Lower leg skin (tissue), 4 donors: ENCODE measurements at regions not wholly inside any gene's neighbourhood (a gene's known extent, or its start where the extent isn't known, plus 50 kb on each side); places are given as distances from the start of the nearest gene placed in this dataset.
"Not testable (repeated sequence)": the region's sequence is repeated elsewhere in the genome, so short reads cannot be mapped to it uniquely, and the experiment has no call there.

Experiments
- DNase-seq, 2 donors: peaks; one replicate each; pipeline ENCODE4 v3.0.0-alpha.2; 2019; ENCODE audit warnings: low spot score in 2 of 2
- H3K4me3 ChIP-seq: fragments of 200-600 bp; sonication (generic); 2 replicates; pipeline ENCODE4 v1.5.1; 2017; ENCODE audit warnings: mild to moderate bottlenecking, low read depth; ENCODE audit not compliant: poor library complexity, severe bottlenecking
- POLR2A ChIP-seq, 2 donors: fragments of 450-650 bp; IDR thresholded peaks; one replicate each; pipeline ENCODE4 v1.6.1; 2016 to 2017; ENCODE audit warnings: antibody characterized with exemption in 2 of 2, mild to moderate bottlenecking in 1 of 2, moderate library complexity in 1 of 2
- WGBS, 2 donors: methylation state at CpG; one replicate each; pipeline ENCODE4 v1.1.5; 2018; 5-methylcytosine and 5-hydroxymethylcytosine counted together
- intact Hi-C: fragments of 100-400 bp; cut with DNase I; formaldehyde crosslinking; loops from one replicate; pipeline ENCODE4 v1.15.0; 2023; ENCODE audit warnings: low total_unique reads
- TF ChIP-seq, protein P1 (sequence below), 3 donors: fragments of 450-650 bp; IDR thresholded peaks; one replicate each; pipeline ENCODE4 v1.5.1; 2016; ENCODE audit warnings: antibody characterized with exemption in 3 of 3, mild to moderate bottlenecking in 3 of 3, moderate library complexity in 2 of 3

GRCh38 chr2:35503738-35504199, 851.8 kb upstream of the CRIM1 start:
- no peak for DNase-seq
- WGBS, 2 donors, result 34 to 58% methylated on average over 1 of the region's 1 CpG

GRCh38 chr2:35503311-35503710, 852.3 kb upstream of the CRIM1 start:
- WGBS, 2 donors, result 53 to 60% methylated on average over 3 of the region's 3 CpGs
- no peak for DNase-seq
- no peak overlapping the region for H3K4me3 ChIP-seq
- intact Hi-C loops, result no loop called here
- TF ChIP-seq, protein P1, sequence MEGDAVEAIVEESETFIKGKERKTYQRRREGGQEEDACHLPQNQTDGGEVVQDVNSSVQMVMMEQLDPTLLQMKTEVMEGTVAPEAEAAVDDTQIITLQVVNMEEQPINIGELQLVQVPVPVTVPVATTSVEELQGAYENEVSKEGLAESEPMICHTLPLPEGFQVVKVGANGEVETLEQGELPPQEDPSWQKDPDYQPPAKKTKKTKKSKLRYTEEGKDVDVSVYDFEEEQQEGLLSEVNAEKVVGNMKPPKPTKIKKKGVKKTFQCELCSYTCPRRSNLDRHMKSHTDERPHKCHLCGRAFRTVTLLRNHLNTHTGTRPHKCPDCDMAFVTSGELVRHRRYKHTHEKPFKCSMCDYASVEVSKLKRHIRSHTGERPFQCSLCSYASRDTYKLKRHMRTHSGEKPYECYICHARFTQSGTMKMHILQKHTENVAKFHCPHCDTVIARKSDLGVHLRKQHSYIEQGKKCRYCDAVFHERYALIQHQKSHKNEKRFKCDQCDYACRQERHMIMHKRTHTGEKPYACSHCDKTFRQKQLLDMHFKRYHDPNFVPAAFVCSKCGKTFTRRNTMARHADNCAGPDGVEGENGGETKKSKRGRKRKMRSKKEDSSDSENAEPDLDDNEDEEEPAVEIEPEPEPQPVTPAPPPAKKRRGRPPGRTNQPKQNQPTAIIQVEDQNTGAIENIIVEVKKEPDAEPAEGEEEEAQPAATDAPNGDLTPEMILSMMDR (IDR thresholded peaks at IDR 0.05), result no peak
- TF ChIP-seq POLR2A (IDR thresholded peaks at IDR 0.05), result no peak

More at GRCh38 chr2:35503738-35504199, 851.8 kb upstream of the CRIM1 start:
- no peak for TF ChIP-seq POLR2A (IDR thresholded peaks at IDR 0.05)
- TF ChIP-seq, protein P1 (IDR thresholded peaks at IDR 0.05), result no peak
- H3K4me3 ChIP-seq, result no peak overlapping the region
- intact Hi-C loops, result no loop called here

- no peak for DNase-seq
- intact Hi-C loops, result no loop called here
- 59 to 64% methylated on average over 6 of the region's 6 CpGs for WGBS, 2 donors
- H3K4me3 ChIP-seq, result no peak overlapping the region
- TF ChIP-seq, protein P1 (IDR thresholded peaks at IDR 0.05), result no peak
- no peak for TF ChIP-seq POLR2A (IDR thresholded peaks at IDR 0.05)
Observed at GRCh38 chr2:35501076-35501475, 854.5 kb upstream of the CRIM1 start.

DNA sequence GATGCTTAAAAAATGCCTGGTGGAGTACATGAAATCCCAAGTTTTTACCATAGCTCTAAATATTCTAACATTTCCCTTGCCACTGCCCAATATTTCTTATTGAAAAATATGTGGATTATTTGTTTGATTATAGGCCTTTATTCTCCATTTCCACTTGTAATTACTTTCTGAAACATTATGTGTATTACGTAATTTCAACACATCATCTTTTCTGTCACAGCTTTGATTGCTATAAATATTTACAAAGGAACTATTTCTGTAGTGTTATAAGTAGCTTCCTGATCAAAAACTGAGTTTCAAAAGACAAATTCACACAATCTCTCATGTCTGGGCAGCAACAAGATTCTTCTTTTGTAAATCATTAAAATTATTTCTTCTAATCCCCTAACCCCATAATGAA, 859.6 kb upstream of the CRIM1 start:
- TF ChIP-seq POLR2A (IDR thresholded peaks at IDR 0.05), result no peak
- TF ChIP-seq, protein P1 (IDR thresholded peaks at IDR 0.05), result no peak
- intact Hi-C loops, result no loop called here
- no peak overlapping the region for H3K4me3 ChIP-seq
- WGBS, 2 donors, result 65% methylated on average over 1 of the region's 1 CpG
- DNase-seq, result no peak

DNA sequence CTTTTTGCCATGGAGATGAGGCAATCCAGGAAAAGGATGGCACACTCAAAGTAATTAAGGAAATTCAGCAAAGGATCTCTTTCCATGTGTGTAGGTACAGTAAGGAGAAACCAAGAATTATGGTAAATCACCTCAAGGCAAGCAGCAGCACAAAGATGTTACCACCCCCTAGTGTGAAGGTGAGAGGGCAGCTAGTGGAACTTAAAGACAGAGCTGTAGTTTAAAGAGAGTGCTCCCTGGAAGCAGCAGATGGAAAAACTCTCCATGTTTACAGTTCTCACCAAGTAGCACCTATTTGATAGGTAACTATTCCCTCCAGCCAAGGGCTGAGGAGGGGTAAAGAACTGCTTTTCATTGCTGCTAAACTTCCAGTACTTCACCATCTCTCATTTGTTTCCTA, 860.4 kb upstream of the CRIM1 start:
- TF ChIP-seq, protein P1 (IDR thresholded peaks at IDR 0.05), result no peak
- no peak for TF ChIP-seq POLR2A (IDR thresholded peaks at IDR 0.05)
- intact Hi-C loops, result no loop called here
- H3K4me3 ChIP-seq, result no peak overlapping the region
- DNase-seq, result no peak

- intact Hi-C loops, DNase-seq, H3K4me3 ChIP-seq: not testable (repeated sequence)
- WGBS, 2 donors, result 72 to 88% methylated on average over 2 of the region's 2 CpGs
Observed at GRCh38 chr2:35478121-35478520, 877.5 kb upstream of the CRIM1 start.
